Body of pancreas (tissue), 4 donors: ENCODE measurements at regions not wholly inside any gene's neighbourhood (a gene's known extent, or its start where the extent isn't known, plus 50 kb on each side); places are given as distances from the start of the nearest gene placed in this dataset.

ENCODE experiments used
- ATAC-seq: fragments of 150-250 bp; one replicate; pipeline ENCODE4 v1.9.1; 2016
- DNase-seq, 4 donors: peaks; one replicate each; pipeline ENCODE4 v3.0.0-alpha.2; 2019
- H3K27ac ChIP-seq, 4 donors: fragments of 200-600 bp; sonication (generic); 1 replicate in 3 of 4; 2 replicates in 1 of 4; pipeline versions ENCODE4 v1.5.1 to v1.6.1; 2016 to 2019; ENCODE audit warnings: mild to moderate bottlenecking in 1 of 4, mixed read lengths in 1 of 4, moderate library complexity in 1 of 4
- H3K27me3 ChIP-seq, 2 donors: fragments of 200-600 bp; sonication (generic); one replicate each; pipeline ENCODE4 v1.6.0; 2016; ENCODE audit warnings: mild to moderate bottlenecking in 1 of 2
- H3K36me3 ChIP-seq, 2 donors: fragments of 200-600 bp; sonication (generic); replicated peaks in 1 of 2; 2 replicates each; pipeline ENCODE4 v1.5.1; 2016; ENCODE audit warnings: low read depth in 2 of 2; ENCODE audit not compliant: insufficient read depth in 1 of 2
- H3K4me1 ChIP-seq: fragments of 200-600 bp; sonication (generic); one replicate; pipeline ENCODE4 v1.6.0; 2016
- H3K4me3 ChIP-seq, 2 donors: fragments of 200-600 bp; sonication (generic); 1 replicate in 1 of 2; 2 replicates in 1 of 2; pipeline ENCODE4 v1.5.1; 2016 to 2019
- H3K9me3 ChIP-seq, 3 donors: fragments of 200-600 bp; sonication (generic); 1 replicate in 2 of 3; 2 replicates in 1 of 3; pipeline ENCODE4 v1.5.1; 2016
- POLR2A ChIP-seq, 3 donors: fragments of 450-650 bp; IDR thresholded peaks; one replicate each; pipeline ENCODE4 v1.6.1; 2016; ENCODE audit warnings: antibody characterized with exemption in 3 of 3, mild to moderate bottlenecking in 2 of 3
- WGBS, 2 donors: methylation state at CpG; one replicate each; pipeline ENCODE4 v1.1.5; 2017; 5-methylcytosine and 5-hydroxymethylcytosine counted together
- intact Hi-C: fragments of 100-400 bp; cut with DNase I; formaldehyde crosslinking; loops from one replicate; pipeline ENCODE4 v1.15.1; 2023
- TF ChIP-seq, protein P1 (sequence below), 7 experiments: fragments of 450-650 bp in 4 of 7; fragments of 200-600 bp in 3 of 7; sonication (generic) in 3 of 7; IDR thresholded peaks; one replicate each; pipeline ENCODE4 v1.5.1; 2016 to 2019; ENCODE audit warnings: antibody characterized with exemption in 7 of 7

DNA sequence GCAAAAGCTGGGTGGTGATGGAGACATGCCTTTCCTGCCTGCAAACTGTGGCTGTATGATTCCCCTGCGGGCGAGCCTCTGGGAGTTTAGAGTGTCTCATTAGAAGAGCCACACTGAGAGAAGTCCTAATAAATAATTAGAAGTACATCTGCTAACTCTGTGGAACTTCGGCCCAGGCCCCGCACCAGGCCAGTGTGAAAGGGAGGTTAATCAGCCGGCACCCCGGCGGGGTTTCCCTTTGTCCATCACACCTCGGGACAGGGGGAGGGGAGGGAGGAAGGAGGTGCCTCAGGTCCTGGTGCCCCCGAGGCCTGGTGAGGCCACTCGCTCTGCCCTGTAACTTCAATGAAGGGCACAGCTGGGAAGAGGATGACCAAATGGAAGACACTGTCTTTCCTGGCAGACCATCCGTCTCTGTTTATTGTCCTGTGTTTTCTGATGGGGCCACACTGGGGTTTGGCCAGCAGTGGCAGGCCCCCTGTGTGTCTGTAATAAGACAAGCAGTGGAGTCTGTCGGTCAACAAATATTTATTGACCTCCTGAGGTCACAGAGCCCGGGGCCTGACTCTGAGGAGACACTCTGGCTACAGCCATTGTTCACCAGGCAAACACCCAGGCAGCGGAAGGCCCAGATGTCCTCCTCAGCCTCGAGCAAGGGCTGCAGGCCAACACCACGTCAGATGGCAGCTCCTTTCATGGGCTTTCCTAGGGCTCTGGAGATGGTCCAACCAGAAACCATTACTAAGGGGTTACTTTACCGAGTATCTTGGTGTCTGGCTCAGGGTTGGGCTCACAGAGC, 267.5 kb upstream of the RAB4A start:
- WGBS, 2 donors = 78 to 81% methylated on average over 10 to 14 of the region's 17 CpGs
- H3K4me3 ChIP-seq = no peak overlapping the region
- no peaks in the 10 kb centered on the region for H3K4me1 ChIP-seq
- H3K27me3 ChIP-seq = no peaks in the 10 kb centered on the region
- DNase-seq (no peak), ATAC-seq (no peak)
- H3K36me3 ChIP-seq = no peaks in the 10 kb centered on the region
- H3K9me3 ChIP-seq = no peaks in the 10 kb centered on the region
- no peak for TF ChIP-seq POLR2A (IDR thresholded peaks at IDR 0.05)
- TF ChIP-seq, protein P1, sequence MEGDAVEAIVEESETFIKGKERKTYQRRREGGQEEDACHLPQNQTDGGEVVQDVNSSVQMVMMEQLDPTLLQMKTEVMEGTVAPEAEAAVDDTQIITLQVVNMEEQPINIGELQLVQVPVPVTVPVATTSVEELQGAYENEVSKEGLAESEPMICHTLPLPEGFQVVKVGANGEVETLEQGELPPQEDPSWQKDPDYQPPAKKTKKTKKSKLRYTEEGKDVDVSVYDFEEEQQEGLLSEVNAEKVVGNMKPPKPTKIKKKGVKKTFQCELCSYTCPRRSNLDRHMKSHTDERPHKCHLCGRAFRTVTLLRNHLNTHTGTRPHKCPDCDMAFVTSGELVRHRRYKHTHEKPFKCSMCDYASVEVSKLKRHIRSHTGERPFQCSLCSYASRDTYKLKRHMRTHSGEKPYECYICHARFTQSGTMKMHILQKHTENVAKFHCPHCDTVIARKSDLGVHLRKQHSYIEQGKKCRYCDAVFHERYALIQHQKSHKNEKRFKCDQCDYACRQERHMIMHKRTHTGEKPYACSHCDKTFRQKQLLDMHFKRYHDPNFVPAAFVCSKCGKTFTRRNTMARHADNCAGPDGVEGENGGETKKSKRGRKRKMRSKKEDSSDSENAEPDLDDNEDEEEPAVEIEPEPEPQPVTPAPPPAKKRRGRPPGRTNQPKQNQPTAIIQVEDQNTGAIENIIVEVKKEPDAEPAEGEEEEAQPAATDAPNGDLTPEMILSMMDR (IDR thresholded peaks at IDR 0.05) = no peak
- H3K27ac ChIP-seq = no peak overlapping the region
- intact Hi-C loops = no loop called here

DNA sequence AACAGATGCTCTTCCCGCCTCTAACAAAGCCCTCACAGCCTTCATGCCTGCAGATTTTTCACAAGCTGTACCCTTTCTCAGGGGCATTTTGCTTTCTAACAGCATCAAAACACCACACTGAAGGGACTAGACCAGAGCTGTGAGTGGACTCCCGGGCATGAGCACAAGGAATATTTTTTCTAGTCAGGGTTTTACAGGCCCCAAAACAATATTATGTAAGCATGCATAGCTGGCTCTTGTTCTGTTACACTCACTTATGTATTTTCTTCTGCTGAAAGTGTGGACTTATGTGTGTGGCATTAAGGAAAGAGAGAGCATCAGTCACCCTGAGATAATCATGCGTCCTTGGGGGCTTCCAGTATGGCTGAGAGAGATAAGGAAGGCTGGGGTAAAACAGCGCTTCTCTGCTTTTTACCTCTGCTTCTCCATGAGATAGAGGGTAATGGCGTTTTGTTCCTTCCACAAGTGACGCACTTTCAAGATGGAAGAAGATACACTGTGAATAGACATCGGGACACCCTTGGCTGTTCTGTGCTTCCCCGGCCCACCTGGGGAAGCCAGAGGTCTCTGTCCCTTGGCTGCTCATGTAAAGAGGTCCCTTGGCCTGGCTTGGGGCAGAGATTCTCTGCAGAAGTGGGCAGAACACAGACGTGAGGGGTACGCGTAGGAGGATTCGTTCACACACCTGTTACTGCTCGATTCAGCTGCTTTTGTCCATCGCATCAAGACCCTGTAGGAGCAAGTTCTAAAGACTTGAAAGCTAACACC, 266.7 kb upstream of the RAB4A start:
- no peaks in the 10 kb centered on the region for H3K4me1 ChIP-seq
- H3K4me3 ChIP-seq = no peak overlapping the region
- intact Hi-C loops = no loop called here
- WGBS, 2 donors = 86 to 92% methylated on average over 14 of the region's 14 CpGs
- no peak for DNase-seq
- no peak overlapping the region for H3K27ac ChIP-seq
- H3K36me3 ChIP-seq = no peaks in the 10 kb centered on the region
- H3K27me3 ChIP-seq = no peaks in the 10 kb centered on the region
- TF ChIP-seq, protein P1 (IDR thresholded peaks at IDR 0.05) = no peak
- TF ChIP-seq POLR2A (IDR thresholded peaks at IDR 0.05) = no peak
- H3K9me3 ChIP-seq = no peaks in the 10 kb centered on the region
- ATAC-seq = no peak

DNA sequence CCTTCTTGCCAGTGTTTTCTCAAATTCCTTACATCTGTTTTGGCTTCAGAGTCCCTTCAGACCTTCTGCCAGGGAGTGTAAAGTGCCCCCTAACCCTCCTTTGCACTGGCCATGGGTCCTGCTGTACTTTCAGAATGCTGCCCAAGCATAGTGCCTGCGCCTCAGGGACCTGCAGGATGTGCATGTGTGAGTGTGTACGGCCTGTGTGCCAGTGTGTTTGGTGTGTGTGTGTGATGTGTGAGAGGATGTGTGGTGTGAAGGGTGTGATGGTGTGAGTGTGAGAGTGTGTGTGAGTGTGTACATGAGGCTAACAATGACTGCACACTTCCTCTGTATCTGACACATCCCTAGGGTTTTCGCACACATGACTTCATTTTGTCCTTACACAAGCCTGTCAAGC, 265.8 kb upstream of the RAB4A start:
- 88 to 97% methylated on average over 3 of the region's 3 CpGs for WGBS, 2 donors
- TF ChIP-seq, protein P1 (IDR thresholded peaks at IDR 0.05) = no peak
- no peak for TF ChIP-seq POLR2A (IDR thresholded peaks at IDR 0.05)
- Histone ChIP-seq H3K4me1 (no peaks in the 10 kb centered on the region), H3K27me3 (no peaks in the 10 kb centered on the region), H3K9me3 (no peaks in the 10 kb centered on the region), H3K4me3 (no peak overlapping the region), H3K36me3 (no peaks in the 10 kb centered on the region), H3K27ac (no peak overlapping the region)
- ATAC-seq (no peak), DNase-seq (no peak)
- intact Hi-C loops = no loop called here

DNA sequence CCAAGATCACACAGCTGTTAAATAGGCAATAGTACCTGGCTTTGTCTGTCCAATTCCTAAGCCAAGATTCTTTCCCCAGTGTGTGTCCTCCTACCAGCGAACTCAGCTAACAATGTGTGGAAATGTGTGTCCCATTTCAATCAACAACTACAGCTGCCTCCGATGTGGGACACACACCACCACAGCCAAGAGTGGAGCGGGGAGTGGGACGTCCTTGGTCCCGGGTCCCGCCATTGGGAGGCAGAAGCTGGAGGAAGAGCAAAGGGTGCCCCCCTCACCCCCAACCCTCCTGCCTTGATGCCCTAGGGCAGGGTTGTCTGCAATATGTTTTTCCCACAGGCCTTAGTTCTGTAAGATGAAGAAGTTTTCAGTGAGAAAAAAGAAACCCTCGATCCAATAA, 265.4 kb upstream of the RAB4A start:
- no peak overlapping the region for H3K27ac ChIP-seq
- intact Hi-C loops = no loop called here
- no peaks in the 10 kb centered on the region for H3K36me3 ChIP-seq
- no peaks in the 10 kb centered on the region for H3K9me3 ChIP-seq
- TF ChIP-seq, protein P1 (IDR thresholded peaks at IDR 0.05) = no peak
- no peak for TF ChIP-seq POLR2A (IDR thresholded peaks at IDR 0.05)
- no peak overlapping the region for H3K4me3 ChIP-seq
- H3K4me1 ChIP-seq = no peaks in the 10 kb centered on the region
- ATAC-seq (no peak), DNase-seq (no peak)
- H3K27me3 ChIP-seq = no peaks in the 10 kb centered on the region
- 76 to 89% methylated on average over 7 of the region's 7 CpGs for WGBS, 2 donors
